Activated T-helper 1 cell treated with Interleukin-2 at 50 U/mL for 16 hours (primary cell): ENCODE measurements at regions not wholly inside any gene's neighbourhood (a gene's known extent, or its start where the extent isn't known, plus 50 kb on each side); places are given as distances from the start of the nearest gene placed in this dataset.

Experiments used
- DNase-seq: peaks from one replicate; pipeline ENCODE4 v3.0.0-alpha.2; 2020; ENCODE audit warnings: low read depth

DNA sequence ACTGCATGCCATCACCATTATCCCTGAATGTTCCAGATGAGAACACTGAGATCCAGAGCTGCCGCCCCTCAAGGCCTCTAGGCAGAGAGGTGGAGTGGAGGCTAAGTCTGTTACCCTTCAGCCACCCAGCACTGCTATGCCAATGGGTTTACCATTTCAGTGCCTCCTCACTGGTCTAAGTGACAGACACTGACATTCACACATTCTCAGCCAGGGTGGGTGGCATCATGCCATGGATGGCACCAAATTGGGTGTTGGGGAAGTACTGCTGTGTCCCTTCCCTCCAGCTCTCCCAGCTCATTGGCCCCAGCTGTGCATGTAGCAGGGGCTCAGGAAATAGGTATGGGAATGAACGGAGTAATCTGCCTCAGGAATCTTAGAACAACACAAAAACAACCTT is 96.8 kb upstream of the PLET1 start:
- no peak for DNase-seq

DNA sequence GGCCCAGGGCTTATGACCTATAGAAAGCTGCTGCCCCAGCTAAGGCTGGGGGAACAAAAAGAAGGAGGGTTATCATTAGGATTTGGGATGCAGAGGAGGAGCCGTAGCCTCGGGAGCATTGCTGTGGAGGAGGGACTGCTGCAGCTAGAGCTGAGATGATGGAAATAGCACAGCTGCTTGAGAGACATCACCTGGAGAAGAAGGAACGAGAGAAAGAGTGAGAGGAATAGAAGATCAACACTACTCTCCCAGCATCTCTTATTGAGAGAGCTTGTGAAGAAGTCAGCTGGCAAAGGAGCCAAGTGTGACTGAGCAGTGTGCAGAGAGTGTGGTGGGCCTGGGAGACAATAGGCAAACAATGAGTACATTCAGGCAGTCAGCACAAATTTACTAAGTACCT is 100.7 kb upstream of the PLET1 start:
- no peak for DNase-seq

DNA sequence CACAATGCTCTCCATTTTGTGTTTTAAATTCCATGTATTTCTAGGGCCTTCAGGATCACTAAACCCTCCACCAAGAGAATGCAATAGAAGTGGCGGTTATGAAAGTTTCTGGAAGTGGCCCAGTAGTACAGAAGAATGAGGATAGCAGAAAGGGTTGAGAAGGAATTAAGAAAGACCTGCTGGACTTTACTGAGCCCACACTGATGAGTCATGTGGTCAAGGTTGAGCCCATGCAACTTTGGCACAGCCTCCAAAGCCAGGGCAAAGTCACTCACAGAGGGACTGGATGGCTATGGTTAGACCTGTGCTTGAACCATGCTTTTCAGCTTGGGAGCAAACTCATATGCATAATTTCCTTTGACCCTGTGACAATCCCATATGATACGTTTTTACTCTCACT is 102.9 kb upstream of the PLET1 start:
- no peak for DNase-seq

DNA sequence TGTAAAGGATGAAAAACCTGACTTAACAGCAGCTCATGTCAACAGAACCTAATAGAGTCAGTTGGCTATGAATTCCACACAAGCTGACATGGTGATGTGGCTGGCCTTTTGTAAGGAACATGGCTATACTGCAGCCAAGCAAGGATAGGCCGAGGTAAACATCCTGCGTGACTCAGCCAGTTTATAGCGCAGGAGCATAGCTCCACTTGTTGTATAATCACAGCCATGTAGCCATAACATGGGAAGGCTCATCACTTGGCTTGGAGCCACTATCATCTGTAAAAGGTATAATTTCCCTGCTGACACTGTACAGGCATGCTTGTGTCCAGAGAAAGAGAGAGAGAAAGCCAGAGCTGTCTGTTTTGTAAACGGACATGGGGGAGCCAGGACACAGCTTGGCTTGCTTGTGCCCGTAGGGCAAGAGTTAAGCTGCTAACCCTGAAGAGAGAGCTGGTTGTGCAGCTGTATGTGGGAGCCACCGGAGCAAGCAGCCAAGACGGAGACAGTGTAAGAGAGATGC is 104.4 kb upstream of the PLET1 start:
- DNase-seq = no peak

DNA sequence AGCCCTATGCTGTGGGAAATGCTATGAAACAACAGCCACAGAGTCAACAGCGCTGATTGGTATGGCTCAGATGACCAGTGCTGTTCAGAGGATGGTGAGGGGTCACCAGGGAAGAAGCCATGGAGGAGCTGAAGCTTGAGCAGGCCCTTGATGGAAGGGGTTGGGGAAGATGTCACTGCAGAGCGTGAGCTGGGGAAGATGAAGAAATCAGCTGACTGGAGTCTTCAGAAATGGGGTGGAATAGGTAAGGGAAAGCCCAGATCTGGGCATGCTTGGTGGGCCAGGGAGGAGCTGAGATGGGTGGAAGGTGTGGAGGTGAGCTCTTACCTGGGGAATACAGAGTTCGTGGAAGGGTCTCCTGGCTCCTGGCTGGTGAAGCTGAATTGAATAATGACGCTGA is 105.4 kb upstream of the PLET1 start:
- no peak for DNase-seq

DNA sequence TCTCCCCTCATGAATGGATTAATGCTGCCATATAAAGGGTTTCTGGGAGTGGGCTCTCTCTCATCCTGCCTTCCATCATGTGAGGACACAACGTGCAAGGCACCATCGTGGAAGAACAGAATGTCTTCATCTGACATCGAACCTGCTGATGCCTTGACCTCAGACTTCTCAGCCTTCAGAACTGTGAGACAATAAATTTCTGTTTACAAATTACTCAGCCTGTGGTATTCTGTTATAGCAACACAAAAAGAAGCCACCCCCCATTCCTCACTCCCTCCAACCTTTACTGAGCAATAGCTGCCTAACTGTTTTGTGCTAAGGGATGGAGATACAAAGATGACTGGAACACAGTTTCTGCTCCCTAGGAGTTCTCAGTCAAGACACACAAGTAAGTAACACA is 106.1 kb upstream of the PLET1 start:
- DNase-seq = no peak

DNA sequence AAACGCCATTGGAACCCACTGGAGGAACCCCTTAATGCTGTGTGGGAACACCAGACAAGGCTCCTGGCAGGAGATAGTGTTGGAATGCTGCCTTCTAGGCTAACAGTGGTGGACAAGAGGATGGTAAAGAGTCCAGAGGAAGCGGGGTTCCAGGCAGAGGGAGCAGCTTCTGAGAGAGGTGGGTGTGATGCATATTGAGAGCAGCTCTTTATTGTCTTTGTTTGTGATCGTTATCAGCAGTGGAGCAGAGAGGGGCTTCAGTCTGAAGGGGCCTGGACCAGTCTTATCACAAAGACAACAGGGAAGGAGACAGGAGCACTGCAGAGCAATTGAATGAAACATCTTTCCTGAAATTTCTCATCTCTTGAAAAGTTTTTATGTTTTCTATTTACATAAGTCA is 106.8 kb upstream of the PLET1 start:
- no peak for DNase-seq

DNA sequence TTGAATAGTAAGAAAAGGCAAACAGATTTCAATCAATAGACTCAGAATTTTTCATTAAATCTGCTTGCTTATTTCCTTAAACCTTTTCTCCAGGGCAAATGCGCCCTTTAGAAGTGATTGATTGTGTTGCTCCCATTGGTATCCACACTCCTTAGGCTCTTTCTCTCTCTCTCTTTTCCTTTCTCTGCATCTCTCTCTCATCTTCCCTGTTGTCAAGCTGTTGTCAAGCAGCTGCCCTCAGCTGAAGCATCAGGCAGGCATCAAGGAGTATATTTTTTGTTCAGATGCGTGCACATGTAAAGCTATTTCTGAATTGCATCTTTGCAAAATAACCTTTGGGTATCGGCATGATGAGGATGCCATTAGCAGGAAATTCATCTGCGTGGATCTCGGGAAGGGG is 107.2 kb upstream of the PLET1 start:
- no peak for DNase-seq

DNA sequence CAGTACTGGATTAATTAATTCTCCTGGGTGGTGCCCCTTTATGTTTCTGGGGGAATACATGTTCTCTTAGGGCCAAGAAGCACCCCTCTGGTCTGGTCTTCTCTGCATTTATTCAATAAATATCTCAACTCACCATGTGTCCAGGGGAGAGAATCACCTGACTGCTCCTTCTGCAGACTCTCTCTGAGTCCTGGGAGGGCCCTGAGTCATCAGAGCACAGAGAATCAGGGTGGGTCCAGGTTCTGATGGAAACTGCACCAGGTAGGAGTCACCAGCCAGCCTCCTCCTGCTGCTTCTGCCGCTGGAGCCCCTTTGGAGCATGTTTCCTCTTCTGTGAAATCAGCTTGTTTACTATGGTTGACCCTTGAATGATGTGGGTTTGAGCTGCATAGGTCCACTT is 107.7 kb upstream of the PLET1 start:
- no peak for DNase-seq

DNA sequence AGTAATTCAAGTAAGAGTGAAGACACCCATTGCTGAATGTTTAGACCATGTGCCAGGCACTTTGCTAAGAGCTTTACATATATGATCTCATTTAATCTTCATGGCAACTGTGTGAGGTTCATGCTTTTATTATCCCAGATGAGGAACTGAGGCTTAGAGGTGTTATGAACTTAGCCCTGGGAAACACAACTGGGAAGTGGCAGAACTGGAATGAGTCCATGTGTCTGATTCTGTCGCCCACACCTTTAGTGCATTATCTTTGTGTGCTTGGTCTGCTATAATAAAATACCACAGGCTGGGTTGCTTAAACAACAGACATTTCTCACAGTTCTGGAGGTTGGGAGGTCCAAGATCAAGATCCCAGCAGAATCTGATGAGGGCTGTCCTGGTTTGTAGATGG is 108.7 kb upstream of the PLET1 start:
- no peak for DNase-seq

DNA sequence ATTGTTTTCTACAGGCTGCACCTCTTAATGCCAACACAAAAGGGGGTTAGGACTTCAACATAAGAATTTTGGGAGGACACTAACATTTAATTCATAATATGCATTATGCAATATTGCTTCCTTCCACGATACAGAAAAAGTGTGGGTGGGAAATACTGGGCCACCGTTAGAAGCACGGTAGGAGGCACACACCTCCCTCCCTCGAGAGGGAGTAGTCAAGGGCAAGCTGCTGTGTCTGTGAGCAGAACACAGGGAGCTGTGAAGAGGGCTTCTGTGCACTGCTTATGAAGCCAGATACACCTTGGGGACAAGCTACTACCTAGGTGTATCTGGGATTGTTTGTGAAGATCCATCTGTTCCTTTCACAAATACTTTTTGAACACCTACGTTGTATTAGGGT is 109.3 kb upstream of the PLET1 start:
- DNase-seq = no peak

DNA sequence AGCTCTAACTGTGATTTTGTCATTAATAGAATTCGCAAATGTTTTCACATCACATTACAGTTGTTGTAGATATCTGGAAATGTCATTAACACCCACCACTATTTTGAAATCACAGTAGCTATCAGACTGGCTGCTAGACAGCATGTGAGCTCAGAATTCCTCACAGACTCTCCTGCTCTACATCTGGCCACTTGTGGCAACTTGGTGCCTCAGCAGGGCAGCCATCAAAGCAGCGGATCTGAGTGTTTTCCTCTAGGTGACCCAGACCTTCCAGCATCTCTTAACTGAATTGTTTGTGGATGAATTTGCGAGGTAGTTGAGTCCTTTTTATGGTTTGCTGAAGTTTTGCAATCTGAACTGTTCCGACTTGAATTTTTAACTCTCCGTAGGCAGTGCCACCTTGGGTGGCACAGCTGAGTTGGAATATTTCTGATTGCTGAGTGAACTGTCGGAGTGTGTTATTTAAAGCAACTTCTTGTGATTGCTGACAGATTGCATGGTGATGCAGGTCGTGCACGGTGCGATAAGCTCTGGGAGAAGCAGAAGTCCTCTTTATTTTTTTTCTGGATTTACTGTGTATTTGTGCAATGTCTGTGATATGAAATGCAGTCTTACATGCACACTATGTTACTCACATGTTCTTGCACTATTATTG is 114.0 kb upstream of the PLET1 start:
- DNase-seq = no peak

DNA sequence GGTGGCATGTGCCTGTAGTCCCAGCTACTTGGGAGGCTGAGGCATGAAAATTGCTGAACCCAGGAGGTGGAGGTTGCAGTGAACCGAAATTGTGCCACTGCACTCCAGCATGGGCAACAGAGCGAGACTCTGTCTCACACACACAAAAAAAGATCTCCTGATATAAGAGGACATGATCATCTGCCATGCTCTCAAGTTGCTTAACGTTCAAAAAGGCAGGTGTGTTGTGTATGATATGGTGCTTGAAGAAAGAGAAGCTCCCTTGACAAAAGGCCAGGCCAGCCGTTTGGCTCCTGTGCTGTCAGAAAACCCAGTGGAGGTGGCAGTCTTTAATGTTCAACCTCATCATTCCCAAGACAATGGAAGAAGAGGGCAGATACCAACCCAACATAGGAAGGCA is 117.3 kb upstream of the PLET1 start:
- no peak for DNase-seq

DNA sequence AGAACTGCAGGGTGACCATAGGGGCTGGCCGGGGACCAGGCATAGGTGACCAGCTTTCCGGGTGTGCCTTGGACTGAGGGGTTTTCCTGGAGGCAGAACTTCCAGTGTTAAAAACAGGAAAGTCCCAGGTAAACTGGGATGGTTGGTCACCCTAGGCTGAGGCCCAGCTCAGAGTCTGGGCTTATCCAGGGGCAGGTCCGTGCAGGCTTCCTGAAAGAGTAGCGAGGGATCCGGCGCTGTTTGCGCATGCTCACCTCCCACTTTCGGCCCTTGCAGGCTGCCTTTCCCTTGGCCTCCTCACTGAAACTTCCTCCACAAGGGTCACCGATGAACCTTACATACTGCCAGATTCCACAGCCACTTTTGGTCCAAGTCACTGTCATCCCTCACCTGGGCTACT is 119.8 kb upstream of the PLET1 start:
- DNase-seq = no peak

DNA sequence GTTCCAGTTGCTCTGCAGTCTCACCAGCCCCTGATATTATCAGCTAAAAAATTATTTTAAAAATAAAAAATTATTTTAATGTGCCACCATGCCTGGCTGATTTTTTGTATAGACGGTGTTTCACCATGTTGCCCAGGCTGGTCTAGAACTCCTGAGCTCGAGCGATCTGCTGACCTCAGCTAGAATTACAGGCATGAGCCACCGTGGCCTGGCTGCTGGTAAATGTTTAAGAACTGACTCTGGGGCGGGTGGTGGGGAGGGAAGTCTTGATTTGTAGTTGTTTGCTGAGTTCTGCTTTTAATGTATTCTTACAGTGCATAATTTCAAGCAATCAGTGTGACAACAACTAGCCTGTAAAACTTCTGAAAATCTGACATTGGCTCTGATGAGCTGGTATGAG is 120.9 kb upstream of the PLET1 start:
- DNase-seq = no peak

DNA sequence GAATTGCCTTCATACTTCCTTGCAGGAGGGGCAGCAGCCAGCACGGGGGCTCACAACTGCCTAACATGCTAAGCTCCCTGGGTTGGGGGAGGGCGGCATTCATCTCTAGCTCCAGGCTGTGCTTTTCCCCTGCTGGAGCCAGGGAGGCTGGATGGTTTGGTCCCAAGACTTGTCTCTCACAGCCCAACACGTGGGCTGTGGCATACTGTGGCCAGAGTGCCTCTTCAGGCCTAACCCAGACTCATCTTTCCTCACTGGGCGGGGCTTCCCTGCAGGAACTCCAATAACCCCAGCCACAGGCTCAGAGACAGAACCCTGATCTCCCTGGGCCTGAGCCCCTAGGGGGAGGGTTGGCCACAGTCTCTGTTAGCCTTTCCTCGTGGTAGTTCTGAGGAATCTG is 121.9 kb upstream of the PLET1 start:
- DNase-seq = no peak

DNA sequence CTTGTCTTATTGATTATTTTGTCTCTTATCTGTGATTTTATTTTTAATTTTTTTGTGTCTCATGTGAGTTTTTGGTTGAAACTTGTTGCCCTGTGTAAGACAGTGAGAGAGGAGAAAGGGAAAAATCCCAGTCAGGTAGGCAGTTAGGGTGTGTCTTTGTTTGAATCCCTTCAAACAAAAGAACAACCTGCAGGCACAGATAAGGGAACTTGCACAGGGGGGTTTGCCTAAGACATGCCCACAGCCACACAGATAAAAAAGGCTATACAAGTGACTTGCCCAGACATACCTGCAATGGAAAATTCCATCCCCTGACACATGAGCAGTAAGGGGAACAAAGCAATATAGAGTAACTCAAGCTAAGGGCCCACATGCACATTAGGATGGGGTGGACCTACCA is 127.8 kb upstream of the PLET1 start:
- DNase-seq = no peak

DNA sequence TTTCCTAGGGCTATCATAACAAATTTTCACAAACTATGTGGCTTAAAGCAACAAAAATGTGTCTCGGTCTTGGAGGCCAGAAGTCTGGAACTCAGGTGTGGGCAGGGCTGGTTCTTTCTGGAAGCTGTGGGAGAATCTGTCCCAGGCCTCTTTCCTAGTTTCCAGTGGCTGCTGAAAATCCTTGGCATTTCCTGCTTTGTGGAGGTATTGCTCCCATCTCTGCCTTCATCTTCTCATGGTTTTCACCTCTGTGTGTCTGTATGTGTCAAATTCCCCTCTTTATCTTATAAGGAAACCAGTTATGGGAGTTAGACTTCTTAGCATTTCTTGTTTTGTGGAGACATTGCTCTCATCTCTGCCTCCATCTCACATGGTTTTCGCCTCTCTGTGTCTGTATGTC is 130.4 kb upstream of the PLET1 start:
- DNase-seq = no peak

DNA sequence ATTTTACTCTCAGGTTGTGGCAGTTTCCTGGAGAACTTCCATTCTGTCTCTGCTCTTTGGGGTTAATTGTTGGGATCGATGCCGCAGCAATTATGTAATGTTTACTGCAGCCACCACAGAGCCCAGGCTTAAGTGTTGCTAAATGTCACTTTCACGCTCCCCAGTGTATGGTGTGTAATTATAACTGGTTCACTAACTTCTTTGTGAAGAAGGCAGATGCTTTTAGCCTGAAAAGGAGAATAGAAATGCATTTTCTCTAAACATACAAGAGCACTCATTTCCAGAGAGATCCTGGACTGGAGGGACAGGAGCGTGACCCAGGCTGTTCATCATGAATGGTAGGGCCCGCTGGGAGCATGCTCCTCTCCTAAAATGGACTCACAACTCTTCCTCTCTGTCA is 132.2 kb upstream of the PLET1 start:
- DNase-seq = no peak

DNA sequence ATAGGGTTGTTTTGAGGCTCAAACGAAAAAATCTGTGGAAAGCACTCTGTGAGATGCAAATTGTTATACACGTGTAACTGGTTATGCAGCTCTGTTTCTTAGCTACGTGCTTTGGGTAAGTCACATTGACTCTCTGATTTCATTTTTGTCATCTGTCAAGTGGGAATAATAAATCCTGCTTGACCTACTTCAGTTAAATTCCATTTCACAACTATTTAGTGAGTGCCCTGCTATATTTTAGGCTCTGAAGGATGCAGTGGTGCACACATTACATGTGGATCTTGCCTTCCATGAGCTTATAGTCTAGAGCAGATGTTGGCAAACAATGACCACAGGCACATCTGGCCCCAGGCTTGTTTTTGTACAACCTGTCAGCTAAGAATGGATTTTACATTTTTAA is 133.6 kb upstream of the PLET1 start:
- DNase-seq = no peak

DNA sequence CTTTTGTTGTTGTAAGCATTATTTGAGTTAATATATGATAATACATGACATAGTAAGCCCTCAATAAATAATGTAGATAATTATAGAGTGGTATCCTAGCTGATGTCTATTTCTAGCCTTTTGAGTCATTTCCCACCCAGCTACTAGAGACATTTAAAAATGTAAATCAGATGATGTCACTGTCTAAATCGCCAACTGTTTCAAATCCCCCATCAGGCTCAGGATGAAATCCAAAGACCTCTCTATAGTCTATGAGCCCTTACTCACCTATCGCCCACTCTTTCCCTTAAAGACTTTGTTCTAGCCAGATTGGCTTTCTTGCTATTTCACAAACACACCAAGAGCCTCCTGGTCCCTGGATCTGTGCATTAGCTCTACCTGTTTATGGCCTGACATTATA is 135.4 kb upstream of the PLET1 start:
- no peak for DNase-seq

DNA sequence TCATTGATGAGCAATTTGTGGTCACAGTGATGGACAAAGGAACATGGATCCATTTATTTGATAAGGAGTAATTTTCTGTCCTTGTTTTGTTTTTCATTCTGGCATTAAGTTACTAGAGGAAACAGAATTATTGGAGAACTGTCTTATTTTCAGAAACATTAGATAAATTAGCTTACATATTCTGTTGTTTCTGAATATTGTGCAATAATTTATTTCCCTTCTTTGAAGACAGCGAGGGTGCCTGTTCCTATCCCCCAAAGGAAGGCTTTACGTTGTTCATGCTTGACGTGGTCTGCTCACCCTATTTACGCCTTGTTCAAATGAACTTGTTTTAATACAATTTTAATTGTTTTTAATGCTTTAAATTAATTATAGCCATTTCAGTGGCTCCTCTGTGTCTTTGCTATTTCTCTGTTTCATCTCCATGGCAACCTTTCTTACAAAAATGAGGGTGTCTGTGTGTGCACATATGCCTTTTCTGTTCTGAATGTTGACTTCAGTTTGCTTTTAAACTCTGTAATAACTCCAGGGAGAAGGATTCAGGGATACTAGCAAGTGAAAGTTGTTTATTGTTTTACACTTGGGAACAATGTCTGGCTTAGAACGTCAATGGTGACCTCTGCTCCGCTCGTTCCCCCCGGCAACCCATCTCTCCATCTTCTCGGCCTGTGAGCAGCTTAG is 138.3 kb upstream of the PLET1 start:
- DNase-seq = no peak

DNA sequence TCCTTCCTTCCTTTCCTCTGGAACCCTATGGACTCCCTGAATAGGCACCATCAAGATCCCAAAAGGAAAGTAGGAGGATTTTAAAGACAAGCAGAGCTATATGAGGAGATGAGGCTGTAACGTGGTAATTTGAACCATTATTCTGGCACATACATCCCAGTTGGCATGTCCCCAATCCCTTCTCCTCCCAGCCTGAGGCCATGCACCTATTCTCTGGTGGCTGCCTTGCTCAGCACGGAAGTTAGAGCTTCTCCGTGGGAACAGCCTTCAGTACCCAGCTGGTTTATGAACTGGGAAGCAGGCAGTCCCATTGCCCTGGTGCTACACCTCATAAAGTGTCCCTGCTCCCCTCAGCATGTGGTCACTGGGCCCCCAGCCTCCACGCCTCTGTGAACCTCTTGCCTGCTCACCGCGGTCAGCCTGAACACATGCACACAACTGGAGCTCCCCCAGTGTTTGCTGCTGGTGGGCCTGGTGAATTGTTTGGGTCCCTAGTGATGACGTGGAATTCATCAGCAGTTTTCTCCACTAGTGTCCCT is 139.9 kb upstream of the PLET1 start:
- DNase-seq = no peak
